A673 (cell line): ENCODE measurements at regions not wholly inside any gene's neighbourhood (a gene's known extent, or its start where the extent isn't known, plus 50 kb on each side); places are given as distances from the start of the nearest gene placed in this dataset.

Experiments
- CTCF ChIP-seq: fragments of 300-800, 200-600 bp; sonication (generic); conservative IDR thresholded peaks from 2 replicates; pipeline ENCODE4 v1.5.1; 2017; ENCODE audit warnings: low read depth, mild to moderate bottlenecking, antibody characterized with exemption, low read length, moderate library complexity, mixed read lengths
- EZH2 ChIP-seq: fragments of 200-600 bp; sonication (generic); IDR thresholded peaks from 2 replicates; pipeline ENCODE4 v1.6.1; 2017; ENCODE audit warnings: borderline replicate concordance, low read depth, mild to moderate bottlenecking, mixed read lengths, antibody characterized with exemption, low read length; ENCODE audit not compliant: poor library complexity, severe bottlenecking

GRCh38 chr4:41472081-41472480 lies 65.9 kb upstream of the LIMCH1 start:
- TF ChIP-seq CTCF (no peak), EZH2 (no peak)
